Putamen (tissue), 1 donor: ENCODE measurements at regions not wholly inside any gene's neighbourhood (a gene's known extent, or its start where the extent isn't known, plus 50 kb on each side); places are given as distances from the start of the nearest gene placed in this dataset.

Experiments
- DNase-seq: peaks from one replicate; pipeline ENCODE4 v3.0.0-alpha.2; 2016; ENCODE audit warnings: low spot score

GRCh38 chr2:239569401-239570090 lies 168.7 kb upstream of the HDAC4 start:
- DNase-seq: peak; percentile 40

GRCh38 chr2:239568601-239569000 lies 167.8 kb upstream of the HDAC4 start:
- no peak for DNase-seq

- no peak for DNase-seq
Measured at GRCh38 chr2:239567786-239568185, 167.0 kb upstream of the HDAC4 start.

GRCh38 chr2:239566995-239567568 lies 166.3 kb upstream of the HDAC4 start:
- no peak for DNase-seq

- DNase-seq: no peak
Measured at GRCh38 chr2:239566162-239566994, 165.6 kb upstream of the HDAC4 start.

GRCh38 chr2:239564587-239564986 lies 163.8 kb upstream of the HDAC4 start:
- no peak for DNase-seq

- no peak for DNase-seq
Measured at GRCh38 chr2:239563561-239563960, 162.7 kb upstream of the HDAC4 start.

- DNase-seq: no peak
Measured at GRCh38 chr2:239561446-239562001, 160.7 kb upstream of the HDAC4 start.

GRCh38 chr2:239559417-239560261 lies 158.8 kb upstream of the HDAC4 start:
- no peak for DNase-seq

GRCh38 chr2:239558661-239559060 lies 157.8 kb upstream of the HDAC4 start:
- no peak for DNase-seq

- no peak for DNase-seq
Measured at GRCh38 chr2:239557516-239557915, 156.7 kb upstream of the HDAC4 start.

GRCh38 chr2:239555571-239555905 lies 154.7 kb upstream of the HDAC4 start:
- no peak for DNase-seq

GRCh38 chr2:239554766-239555570 lies 154.1 kb upstream of the HDAC4 start:
- DNase-seq: no peak

GRCh38 chr2:239553376-239554000 lies 152.7 kb upstream of the HDAC4 start:
- DNase-seq: no peak

- DNase-seq: no peak
Measured at GRCh38 chr2:239552213-239552926, 151.6 kb upstream of the HDAC4 start.

GRCh38 chr2:239551206-239551605 lies 150.4 kb upstream of the HDAC4 start:
- DNase-seq: no peak

GRCh38 chr2:239550357-239550756 lies 149.5 kb upstream of the HDAC4 start:
- no peak for DNase-seq

- DNase-seq: no peak
Measured at GRCh38 chr2:239549711-239550255, 149.0 kb upstream of the HDAC4 start.

GRCh38 chr2:239548965-239549595 lies 148.3 kb upstream of the HDAC4 start:
- no peak for DNase-seq
